NCI-H526 (cell line): ENCODE measurements at regions not wholly inside any gene's neighbourhood (a gene's known extent, or its start where the extent isn't known, plus 50 kb on each side); places are given as distances from the start of the nearest gene placed in this dataset.

Experiments used
- DNase-seq, 2 experiments: peaks; one replicate each; lab custom pipeline; 2025; lab: John Stamatoyannopoulos, UW

GRCh38 chr7:97623333-97623732 lies 108.6 kb upstream of the TAC1 start:
- no peak for DNase-seq

DNA sequence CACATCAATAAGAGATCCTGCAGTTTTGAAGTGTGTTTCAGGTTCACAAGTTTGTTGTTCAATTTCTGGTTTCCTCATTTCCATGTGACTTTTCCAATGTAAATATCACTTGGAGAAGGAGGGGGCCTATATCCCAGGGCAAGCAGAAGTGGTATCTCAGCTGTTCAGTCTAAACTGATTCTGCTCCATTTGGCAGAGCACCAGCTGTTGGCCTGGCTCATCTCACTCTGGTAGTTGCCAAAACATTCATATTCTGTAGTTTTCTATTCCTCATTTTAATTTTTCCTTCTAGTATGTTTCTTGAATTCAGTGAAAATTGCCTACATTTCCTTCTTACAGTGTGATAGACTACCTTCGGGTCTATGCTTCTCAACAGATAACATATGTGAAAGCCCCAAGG lies 101.8 kb upstream of the TAC1 start:
- DNase-seq, result no peak

- no peak for DNase-seq
These were observed 96.3 kb upstream of the TAC1 start for GRCh38 chr7:97635622-97636021.

- DNase-seq, result no peak
These were observed 92.8 kb upstream of the TAC1 start for GRCh38 chr7:97639036-97639435.

- no peak for DNase-seq
These were observed 72.4 kb upstream of the TAC1 start for GRCh38 chr7:97659363-97660045.

DNA sequence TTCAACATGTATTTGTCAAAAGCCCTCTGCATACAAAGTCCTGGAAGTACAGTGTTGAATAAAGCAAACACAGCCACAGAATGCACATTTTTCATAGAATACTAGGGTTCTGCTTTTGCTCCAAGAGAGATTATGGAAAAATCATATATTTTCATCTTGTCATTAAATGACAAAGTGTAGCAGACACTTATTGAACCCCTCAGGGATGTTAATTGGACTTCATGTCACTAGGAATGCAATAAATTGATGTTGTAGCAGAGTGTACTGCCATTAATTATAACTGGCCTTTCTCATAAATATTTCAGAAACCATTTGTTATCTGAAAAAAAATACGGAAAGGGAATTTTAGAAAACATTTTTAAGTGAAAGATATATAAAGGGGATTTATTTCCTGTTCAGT lies 64.5 kb upstream of the TAC1 start:
- no peak for DNase-seq

GRCh38 chr7:97671571-97671970 lies 60.3 kb upstream of the TAC1 start:
- DNase-seq, result no peak

DNA sequence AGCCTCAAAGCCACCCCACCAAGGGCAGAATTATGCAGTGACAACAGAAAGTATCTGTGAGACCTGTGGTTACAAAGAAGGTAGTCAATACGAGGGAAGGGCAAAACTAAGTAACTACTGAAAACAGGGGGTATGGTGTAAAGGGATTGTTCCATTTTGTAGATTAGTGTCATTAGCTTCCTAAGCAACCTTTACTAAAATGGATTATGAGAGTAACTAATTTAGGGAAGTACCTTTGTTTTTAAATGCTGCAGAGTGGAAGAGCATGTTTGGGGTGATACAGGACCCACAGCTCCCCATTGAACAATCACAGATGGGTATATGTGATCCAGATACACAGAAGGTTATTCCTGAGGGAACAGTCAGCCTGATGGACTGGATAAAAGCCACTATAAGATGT lies 51.3 kb upstream of the TAC1 start:
- DNase-seq, result no peak
